Thyroid gland (tissue), 4 donors: ENCODE measurements at regions not wholly inside any gene's neighbourhood (a gene's known extent, or its start where the extent isn't known, plus 50 kb on each side); places are given as distances from the start of the nearest gene placed in this dataset.

Source experiments
- POLR2A ChIP-seq, 2 donors: fragments of 450-650 bp; IDR thresholded peaks; one replicate each; pipeline ENCODE4 v1.6.1; 2017; ENCODE audit warnings: antibody characterized with exemption in 2 of 2, mild to moderate bottlenecking in 2 of 2, moderate library complexity in 1 of 2
- TF ChIP-seq, protein P1 (sequence below), 6 experiments: fragments of 200-600 bp in 3 of 6; fragments of 450-650 bp in 3 of 6; sonication (generic) in 3 of 6; IDR thresholded peaks; one replicate each; pipeline ENCODE4 v1.5.1; 2016 to 2019; ENCODE audit warnings: antibody characterized with exemption in 6 of 6, mild to moderate bottlenecking in 2 of 6, inconsistent platforms in 1 of 6, moderate library complexity in 1 of 6

- TF ChIP-seq, protein P1, sequence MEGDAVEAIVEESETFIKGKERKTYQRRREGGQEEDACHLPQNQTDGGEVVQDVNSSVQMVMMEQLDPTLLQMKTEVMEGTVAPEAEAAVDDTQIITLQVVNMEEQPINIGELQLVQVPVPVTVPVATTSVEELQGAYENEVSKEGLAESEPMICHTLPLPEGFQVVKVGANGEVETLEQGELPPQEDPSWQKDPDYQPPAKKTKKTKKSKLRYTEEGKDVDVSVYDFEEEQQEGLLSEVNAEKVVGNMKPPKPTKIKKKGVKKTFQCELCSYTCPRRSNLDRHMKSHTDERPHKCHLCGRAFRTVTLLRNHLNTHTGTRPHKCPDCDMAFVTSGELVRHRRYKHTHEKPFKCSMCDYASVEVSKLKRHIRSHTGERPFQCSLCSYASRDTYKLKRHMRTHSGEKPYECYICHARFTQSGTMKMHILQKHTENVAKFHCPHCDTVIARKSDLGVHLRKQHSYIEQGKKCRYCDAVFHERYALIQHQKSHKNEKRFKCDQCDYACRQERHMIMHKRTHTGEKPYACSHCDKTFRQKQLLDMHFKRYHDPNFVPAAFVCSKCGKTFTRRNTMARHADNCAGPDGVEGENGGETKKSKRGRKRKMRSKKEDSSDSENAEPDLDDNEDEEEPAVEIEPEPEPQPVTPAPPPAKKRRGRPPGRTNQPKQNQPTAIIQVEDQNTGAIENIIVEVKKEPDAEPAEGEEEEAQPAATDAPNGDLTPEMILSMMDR (IDR thresholded peaks at IDR 0.05) = no peak
- no peak for TF ChIP-seq POLR2A (IDR thresholded peaks at IDR 0.05)
Measured at GRCh38 chr17:31690151-31690551, 168.9 kb downstream of the COPRS start.
